Right kidney (tissue), 1 donor: ENCODE measurements at regions not wholly inside any gene's neighbourhood (a gene's known extent, or its start where the extent isn't known, plus 50 kb on each side); places are given as distances from the start of the nearest gene placed in this dataset.
A peak's percentile ranks its signal among the peaks of the same experiment; 100 is the strongest.
"Not testable (repeated sequence)": the region's sequence is repeated elsewhere in the genome, so short reads cannot be mapped to it uniquely, and the experiment has no call there.

Experiments
- DNase-seq: peaks from one replicate; pipeline ENCODE4 v3.0.0-alpha.2; 2016

GRCh38 chr1:238438311-238439270, 547.9 kb upstream of the ZP4 start:
- DNase-seq: peak; percentile 15

GRCh38 chr1:238429703-238430102, 539.0 kb upstream of the ZP4 start:
- not testable (repeated sequence) for DNase-seq

- DNase-seq: no peak
Measured at GRCh38 chr1:238419209-238419608, 528.5 kb upstream of the ZP4 start.

GRCh38 chr1:238409932-238410331, 519.2 kb upstream of the ZP4 start:
- DNase-seq: no peak

- no peak for DNase-seq
Measured at GRCh38 chr1:238409191-238409850, 518.6 kb upstream of the ZP4 start.

GRCh38 chr1:238408737-238409136, 518.0 kb upstream of the ZP4 start:
- DNase-seq: no peak

GRCh38 chr1:238406098-238406860, 515.6 kb upstream of the ZP4 start:
- no peak for DNase-seq

GRCh38 chr1:238404921-238405320, 514.2 kb upstream of the ZP4 start:
- no peak for DNase-seq

- DNase-seq: no peak
Measured at GRCh38 chr1:238404481-238404880, 513.8 kb upstream of the ZP4 start.

GRCh38 chr1:238401144-238401543, 510.4 kb upstream of the ZP4 start:
- DNase-seq: no peak

- DNase-seq: no peak
Measured at GRCh38 chr1:238399558-238399957, 508.8 kb upstream of the ZP4 start.

GRCh38 chr1:238396140-238396539, 505.4 kb upstream of the ZP4 start:
- no peak for DNase-seq

GRCh38 chr1:238384381-238384780, 493.7 kb upstream of the ZP4 start:
- DNase-seq: no peak

GRCh38 chr1:238380167-238380566, 489.4 kb upstream of the ZP4 start:
- DNase-seq: no peak

- not testable (repeated sequence) for DNase-seq
Measured at GRCh38 chr1:238379446-238379845, 488.7 kb upstream of the ZP4 start.

GRCh38 chr1:238377280-238377919, 486.7 kb upstream of the ZP4 start:
- DNase-seq: no peak

GRCh38 chr1:238370599-238370998, 479.9 kb upstream of the ZP4 start:
- DNase-seq: no peak

GRCh38 chr1:238364214-238364892, 473.6 kb upstream of the ZP4 start:
- no peak for DNase-seq

GRCh38 chr1:238360474-238360873, 469.8 kb upstream of the ZP4 start:
- no peak for DNase-seq

- no peak for DNase-seq
Measured at GRCh38 chr1:238350471-238350870, 459.7 kb upstream of the ZP4 start.

GRCh38 chr1:238346340-238346739, 455.6 kb upstream of the ZP4 start:
- no peak for DNase-seq

GRCh38 chr1:238345837-238346236, 455.1 kb upstream of the ZP4 start:
- DNase-seq: no peak
